ENCODE measurements at regions not wholly inside any gene's neighbourhood (a gene's known extent, or its start where the extent isn't known, plus 50 kb on each side); places are given as distances from the start of the nearest gene placed in this dataset.

DNA sequence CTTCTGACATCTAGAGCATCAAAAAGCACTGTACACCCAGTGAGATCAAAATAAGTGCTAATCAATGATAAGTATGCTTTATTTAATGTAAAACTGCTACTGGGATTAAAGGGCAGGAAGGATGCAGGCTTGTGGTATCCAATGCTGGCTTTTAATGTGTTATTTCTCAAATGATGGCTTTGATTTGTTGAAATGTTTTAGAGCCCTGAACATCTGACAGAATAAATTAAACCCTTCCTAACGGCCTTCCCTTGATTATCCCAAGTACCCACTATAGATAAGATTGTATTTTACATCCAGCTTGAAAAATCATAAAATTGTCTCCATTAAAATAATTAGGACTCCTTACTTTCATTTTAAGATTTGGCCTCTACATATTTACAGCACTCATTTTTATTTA is 382.9 kb downstream of the HNRNPD start:
- TF ChIP-seq EZH2 (IDR thresholded peaks at IDR 0.05; ENCODE audit: borderline replicate concordance, low read length), result no peak
- TF ChIP-seq, protein P1, sequence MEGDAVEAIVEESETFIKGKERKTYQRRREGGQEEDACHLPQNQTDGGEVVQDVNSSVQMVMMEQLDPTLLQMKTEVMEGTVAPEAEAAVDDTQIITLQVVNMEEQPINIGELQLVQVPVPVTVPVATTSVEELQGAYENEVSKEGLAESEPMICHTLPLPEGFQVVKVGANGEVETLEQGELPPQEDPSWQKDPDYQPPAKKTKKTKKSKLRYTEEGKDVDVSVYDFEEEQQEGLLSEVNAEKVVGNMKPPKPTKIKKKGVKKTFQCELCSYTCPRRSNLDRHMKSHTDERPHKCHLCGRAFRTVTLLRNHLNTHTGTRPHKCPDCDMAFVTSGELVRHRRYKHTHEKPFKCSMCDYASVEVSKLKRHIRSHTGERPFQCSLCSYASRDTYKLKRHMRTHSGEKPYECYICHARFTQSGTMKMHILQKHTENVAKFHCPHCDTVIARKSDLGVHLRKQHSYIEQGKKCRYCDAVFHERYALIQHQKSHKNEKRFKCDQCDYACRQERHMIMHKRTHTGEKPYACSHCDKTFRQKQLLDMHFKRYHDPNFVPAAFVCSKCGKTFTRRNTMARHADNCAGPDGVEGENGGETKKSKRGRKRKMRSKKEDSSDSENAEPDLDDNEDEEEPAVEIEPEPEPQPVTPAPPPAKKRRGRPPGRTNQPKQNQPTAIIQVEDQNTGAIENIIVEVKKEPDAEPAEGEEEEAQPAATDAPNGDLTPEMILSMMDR (IDR thresholded peaks at IDR 0.05; ENCODE audit: low read length), result no peak

Measured in OCI-LY1 (cell line).